Esophagus muscularis mucosa (tissue), 4 donors: ENCODE measurements at regions not wholly inside any gene's neighbourhood (a gene's known extent, or its start where the extent isn't known, plus 50 kb on each side); places are given as distances from the start of the nearest gene placed in this dataset.

Source experiments
- DNase-seq: peaks from one replicate; pipeline ENCODE4 v3.0.0-alpha.2; 2017; ENCODE audit errors: extremely low spot score
- H3K27ac ChIP-seq, 4 donors: fragments of 200-600 bp; sonication (generic); replicated peaks in 1 of 4; 1 replicate in 3 of 4; 2 replicates in 1 of 4; pipeline ENCODE4 v1.5.1; 2016 to 2019; ENCODE audit warnings: mild to moderate bottlenecking in 1 of 4
- H3K27me3 ChIP-seq, 4 donors: fragments of 200-600 bp; sonication (generic); one replicate each; pipeline versions ENCODE4 v1.5.1 to v1.6.0; 2016 to 2019
- H3K36me3 ChIP-seq, 4 donors: fragments of 200-600 bp; sonication (generic); one replicate each; pipeline ENCODE4 v1.5.1; 2016 to 2019
- H3K4me1 ChIP-seq, 4 donors: fragments of 200-600 bp; sonication (generic); one replicate each; pipeline ENCODE4 v1.5.1; 2016 to 2019
- H3K4me3 ChIP-seq, 4 donors: fragments of 200-600 bp; sonication (generic); 1 replicate in 2 of 4; 2 replicates in 2 of 4; pipeline ENCODE4 v1.5.1; 2016 to 2019; ENCODE audit warnings: mild to moderate bottlenecking in 4 of 4, moderate library complexity in 1 of 4
- H3K9me3 ChIP-seq, 4 donors: fragments of 200-600 bp; sonication (generic); 1 replicate in 3 of 4; 2 replicates in 1 of 4; pipeline ENCODE4 v1.5.1; 2016 to 2019
- EP300 ChIP-seq: sonication (generic); formaldehyde crosslinking; IDR thresholded peaks from one replicate; pipeline ENCODE4 v1.6.1; 2017; ENCODE audit warnings: antibody characterized with exemption
- POLR2A ChIP-seq: fragments of 450-650 bp; IDR thresholded peaks from one replicate; pipeline ENCODE4 v1.6.1; 2017; ENCODE audit warnings: antibody characterized with exemption, moderate library complexity, mild to moderate bottlenecking, low read depth
- POLR2AphosphoS5 ChIP-seq, 2 donors: sonication (generic); formaldehyde crosslinking; IDR thresholded peaks; one replicate each; pipeline ENCODE4 v1.6.1; 2017; ENCODE audit warnings: antibody characterized with exemption in 2 of 2
- WGBS: methylation state at CpG from one replicate; pipeline ENCODE4 v1.1.5; 2018; 5-methylcytosine and 5-hydroxymethylcytosine counted together
- intact Hi-C: fragments of 100-400 bp; cut with DNase I; formaldehyde crosslinking; loops from one replicate; pipeline ENCODE4 v1.15.1; 2023
- TF ChIP-seq, protein P1 (sequence below), 3 experiments: fragments of 200-600 bp in 2 of 3; fragments of 450-650 bp in 1 of 3; sonication (generic) in 2 of 3; IDR thresholded peaks; one replicate each; pipeline ENCODE4 v1.5.1; 2017 to 2019; ENCODE audit warnings: antibody characterized with exemption in 3 of 3, mild to moderate bottlenecking in 2 of 3, moderate library complexity in 1 of 3

DNA sequence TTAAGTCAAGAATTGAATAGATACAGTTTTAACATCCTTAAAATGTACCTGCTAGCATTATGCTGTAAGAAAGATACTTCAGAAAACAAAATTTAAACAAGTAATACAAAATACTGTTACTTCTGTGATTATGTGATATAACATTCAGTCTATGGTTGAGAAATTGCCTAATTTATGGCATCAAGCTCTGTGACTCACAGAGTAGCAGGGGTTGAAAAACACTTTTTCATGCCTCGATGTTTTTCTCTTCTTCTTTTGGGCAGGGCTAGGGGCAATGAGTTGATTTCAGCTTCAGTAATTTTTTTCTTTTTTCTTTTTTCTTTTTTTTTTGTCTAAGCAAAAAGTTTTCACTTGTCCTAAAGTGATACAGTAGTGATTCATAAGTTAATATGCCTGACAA is 209.2 kb downstream of the MBL2 start:
- no peak overlapping the region for H3K27ac ChIP-seq
- no peaks in the 10 kb centered on the region for H3K4me1 ChIP-seq
- 73% methylated on average over 1 of the region's 1 CpG for WGBS
- H3K27me3 ChIP-seq: no peaks in the 10 kb centered on the region
- TF ChIP-seq POLR2A: no peak
- TF ChIP-seq POLR2AphosphoS5 (IDR thresholded peaks at IDR 0.05): no peak
- no peak for TF ChIP-seq EP300
- TF ChIP-seq, protein P1, sequence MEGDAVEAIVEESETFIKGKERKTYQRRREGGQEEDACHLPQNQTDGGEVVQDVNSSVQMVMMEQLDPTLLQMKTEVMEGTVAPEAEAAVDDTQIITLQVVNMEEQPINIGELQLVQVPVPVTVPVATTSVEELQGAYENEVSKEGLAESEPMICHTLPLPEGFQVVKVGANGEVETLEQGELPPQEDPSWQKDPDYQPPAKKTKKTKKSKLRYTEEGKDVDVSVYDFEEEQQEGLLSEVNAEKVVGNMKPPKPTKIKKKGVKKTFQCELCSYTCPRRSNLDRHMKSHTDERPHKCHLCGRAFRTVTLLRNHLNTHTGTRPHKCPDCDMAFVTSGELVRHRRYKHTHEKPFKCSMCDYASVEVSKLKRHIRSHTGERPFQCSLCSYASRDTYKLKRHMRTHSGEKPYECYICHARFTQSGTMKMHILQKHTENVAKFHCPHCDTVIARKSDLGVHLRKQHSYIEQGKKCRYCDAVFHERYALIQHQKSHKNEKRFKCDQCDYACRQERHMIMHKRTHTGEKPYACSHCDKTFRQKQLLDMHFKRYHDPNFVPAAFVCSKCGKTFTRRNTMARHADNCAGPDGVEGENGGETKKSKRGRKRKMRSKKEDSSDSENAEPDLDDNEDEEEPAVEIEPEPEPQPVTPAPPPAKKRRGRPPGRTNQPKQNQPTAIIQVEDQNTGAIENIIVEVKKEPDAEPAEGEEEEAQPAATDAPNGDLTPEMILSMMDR (IDR thresholded peaks at IDR 0.05): no peak
- intact Hi-C loops: no loop called here
- no peak overlapping the region for H3K4me3 ChIP-seq
- H3K9me3 ChIP-seq: no peaks in the 10 kb centered on the region
- DNase-seq: no peak
- no peaks in the 10 kb centered on the region for H3K36me3 ChIP-seq

DNA sequence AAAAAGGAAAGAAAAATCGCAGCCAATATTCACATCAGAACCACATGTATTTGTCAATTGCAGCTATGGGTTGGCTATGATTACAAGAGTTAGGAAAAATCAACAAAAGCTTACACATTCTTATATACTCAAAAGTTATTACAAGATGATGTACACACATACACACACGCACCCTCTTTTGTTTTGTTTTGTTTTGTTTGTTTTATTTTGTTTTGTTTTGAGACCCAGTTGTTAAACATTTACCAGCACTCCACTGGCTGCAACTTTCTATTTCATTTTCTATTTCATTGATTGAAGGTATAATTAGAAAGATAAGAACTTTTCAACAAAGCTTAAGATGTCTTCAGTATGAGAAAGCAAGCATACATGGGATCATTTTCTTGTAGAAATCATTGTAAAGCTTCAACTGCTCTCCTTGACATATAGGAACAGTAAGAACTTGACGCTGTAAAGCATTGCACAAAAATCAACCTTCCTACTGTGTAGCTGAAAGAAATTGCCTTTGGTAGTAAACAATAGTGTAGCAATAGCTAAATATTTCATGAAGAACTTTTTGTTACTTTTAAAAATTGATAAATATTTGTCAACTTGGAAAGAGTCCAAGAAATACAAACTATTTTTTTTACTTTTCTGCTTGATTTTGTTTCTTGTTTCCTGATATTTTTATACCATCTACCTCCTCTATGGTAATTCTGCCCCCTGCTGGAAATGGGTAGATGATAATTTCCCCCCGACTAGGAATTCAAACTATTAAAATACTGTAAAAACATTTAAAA is 205.9 kb downstream of the MBL2 start:
- no peak overlapping the region for H3K27ac ChIP-seq
- WGBS: 47% methylated on average over 4 of the region's 4 CpGs
- no peak overlapping the region for H3K4me3 ChIP-seq
- no peaks in the 10 kb centered on the region for H3K4me1 ChIP-seq
- peaks cover 0 to 5% (median 0%) of the 10 kb centered on the region in 4 donors for H3K27me3 ChIP-seq
- no peaks in the 10 kb centered on the region for H3K36me3 ChIP-seq
- DNase-seq: no peak
- H3K9me3 ChIP-seq: no peaks in the 10 kb centered on the region
- intact Hi-C loops: no loop called here
- TF ChIP-seq, protein P1 (IDR thresholded peaks at IDR 0.05): no peak
- TF ChIP-seq POLR2AphosphoS5 (IDR thresholded peaks at IDR 0.05) (no peak), POLR2A (no peak), EP300 (no peak)

DNA sequence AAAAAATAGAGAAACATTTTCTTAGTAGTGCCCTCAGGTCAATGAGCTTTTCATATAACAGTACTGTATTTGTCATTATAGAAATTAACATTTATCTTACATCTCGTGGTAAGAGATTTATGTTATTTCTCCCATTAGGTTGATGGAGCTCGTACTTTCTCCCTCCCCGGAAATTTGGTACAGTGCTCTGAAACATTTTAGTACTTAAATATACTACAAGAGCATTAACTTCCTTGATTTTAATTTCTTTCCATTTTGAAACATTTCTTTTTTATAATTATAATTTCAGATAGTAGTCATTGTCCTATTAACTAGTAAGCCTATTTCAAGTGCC is 205.4 kb downstream of the MBL2 start:
- intact Hi-C loops: no loop called here

DNA sequence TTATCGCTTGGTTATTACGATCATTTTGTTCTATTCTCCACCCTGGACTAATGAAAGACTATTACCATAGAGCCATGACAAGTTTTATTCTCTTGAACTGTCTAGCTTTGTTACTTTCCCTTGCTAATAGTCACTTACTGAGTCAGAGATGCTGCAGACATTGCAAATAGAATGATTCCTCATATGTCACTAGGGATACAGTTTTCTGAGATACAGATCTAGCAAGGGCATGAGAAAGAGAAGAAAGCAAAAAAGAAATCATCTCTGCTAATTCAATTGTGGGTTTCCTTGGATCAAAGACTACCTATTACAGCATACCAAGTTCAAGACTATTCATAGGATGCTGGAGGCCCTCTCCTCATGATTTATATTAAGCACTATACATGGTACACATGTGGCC is 204.3 kb downstream of the MBL2 start:
- H3K27me3 ChIP-seq: peaks cover 0 to 5% (median 0%) of the 10 kb centered on the region in 4 donors

More for the DNA sequence above, 205.4 kb downstream of the MBL2 start:
- DNase-seq: no peak
- Histone ChIP-seq H3K9me3 (no peaks in the 10 kb centered on the region), H3K4me1 (no peaks in the 10 kb centered on the region), H3K4me3 (no peak overlapping the region), H3K27ac (no peak overlapping the region), H3K36me3 (no peaks in the 10 kb centered on the region), H3K27me3 (peaks cover 0 to 5% (median 0%) of the 10 kb centered on the region in 4 donors)
- TF ChIP-seq POLR2A (no peak), POLR2AphosphoS5 (IDR thresholded peaks at IDR 0.05) (no peak), EP300 (no peak)
- TF ChIP-seq, protein P1 (IDR thresholded peaks at IDR 0.05): no peak
- WGBS: 66% methylated on average over 3 of the region's 3 CpGs

More for the DNA sequence above, 204.3 kb downstream of the MBL2 start:
- Histone ChIP-seq H3K4me1 (no peaks in the 10 kb centered on the region), H3K9me3 (no peaks in the 10 kb centered on the region), H3K27ac (no peak overlapping the region), H3K4me3 (no peak overlapping the region), H3K36me3 (no peaks in the 10 kb centered on the region)
- TF ChIP-seq POLR2A (no peak), POLR2AphosphoS5 (IDR thresholded peaks at IDR 0.05) (no peak), EP300 (no peak)
- TF ChIP-seq, protein P1 (IDR thresholded peaks at IDR 0.05): no peak
- DNase-seq: no peak
- intact Hi-C loops: no loop called here
- 91% methylated on average over 2 of the region's 2 CpGs for WGBS
